ENCODE measurements at regions not wholly inside any gene's neighbourhood (a gene's known extent, or its start where the extent isn't known, plus 50 kb on each side); places are given as distances from the start of the nearest gene placed in this dataset.
"Not testable (repeated sequence)": the region's sequence is repeated elsewhere in the genome, so short reads cannot be mapped to it uniquely, and the experiment has no call there.

GRCh38 chr21:28104346-28104745 is 888.3 kb downstream of the LTN1 start:
- no peak for DNase-seq

GRCh38 chr21:28100366-28100765 is 892.3 kb downstream of the LTN1 start:
- no peak for DNase-seq

GRCh38 chr21:28099001-28099705 is 893.5 kb downstream of the LTN1 start:
- DNase-seq, result no peak

GRCh38 chr21:28091466-28091865 is 901.2 kb downstream of the LTN1 start:
- no peak for DNase-seq

GRCh38 chr21:28090546-28090945 is 902.1 kb downstream of the LTN1 start:
- DNase-seq, result no peak

- no peak for DNase-seq
Observed at GRCh38 chr21:28089599-28090441, 902.9 kb downstream of the LTN1 start.

- DNase-seq, result no peak
Observed at GRCh38 chr21:28086861-28087581, 905.7 kb downstream of the LTN1 start.

GRCh38 chr21:28084951-28085350 is 907.7 kb downstream of the LTN1 start:
- DNase-seq, result no peak

GRCh38 chr21:28083350-28083749 is 909.3 kb downstream of the LTN1 start:
- DNase-seq, result no peak

- no peak for DNase-seq
Observed at GRCh38 chr21:28078126-28078525, 914.6 kb downstream of the LTN1 start.

- no peak for DNase-seq
Observed at GRCh38 chr21:28074676-28075075, 918.0 kb downstream of the LTN1 start.

GRCh38 chr21:28072601-28073000 is 920.1 kb downstream of the LTN1 start:
- no peak for DNase-seq

GRCh38 chr21:28069450-28069923 is 923.2 kb downstream of the LTN1 start:
- DNase-seq, result no peak

- no peak for DNase-seq
Observed at GRCh38 chr21:28068455-28069358, 924.0 kb downstream of the LTN1 start.

- DNase-seq, result no peak
Observed at GRCh38 chr21:28066596-28067387, 925.9 kb downstream of the LTN1 start.

- no peak for DNase-seq
Observed at GRCh38 chr21:28066076-28066475, 926.6 kb downstream of the LTN1 start.

GRCh38 chr21:28063241-28064216 is 929.1 kb downstream of the LTN1 start:
- DNase-seq, result no peak

GRCh38 chr21:28052956-28053355 is 939.7 kb downstream of the LTN1 start:
- not testable (repeated sequence) for DNase-seq

GRCh38 chr21:28051649-28052048 is 941.0 kb downstream of the LTN1 start:
- not testable (repeated sequence) for DNase-seq

GRCh38 chr21:28035692-28036091 is 957.0 kb downstream of the LTN1 start:
- not testable (repeated sequence) for DNase-seq

Data from NCI-H2029 treated with DMSO at 0.1 percent for 48 hours (cell line).